ENCODE measurements at regions not wholly inside any gene's neighbourhood (a gene's known extent, or its start where the extent isn't known, plus 50 kb on each side); places are given as distances from the start of the nearest gene placed in this dataset.

DNA sequence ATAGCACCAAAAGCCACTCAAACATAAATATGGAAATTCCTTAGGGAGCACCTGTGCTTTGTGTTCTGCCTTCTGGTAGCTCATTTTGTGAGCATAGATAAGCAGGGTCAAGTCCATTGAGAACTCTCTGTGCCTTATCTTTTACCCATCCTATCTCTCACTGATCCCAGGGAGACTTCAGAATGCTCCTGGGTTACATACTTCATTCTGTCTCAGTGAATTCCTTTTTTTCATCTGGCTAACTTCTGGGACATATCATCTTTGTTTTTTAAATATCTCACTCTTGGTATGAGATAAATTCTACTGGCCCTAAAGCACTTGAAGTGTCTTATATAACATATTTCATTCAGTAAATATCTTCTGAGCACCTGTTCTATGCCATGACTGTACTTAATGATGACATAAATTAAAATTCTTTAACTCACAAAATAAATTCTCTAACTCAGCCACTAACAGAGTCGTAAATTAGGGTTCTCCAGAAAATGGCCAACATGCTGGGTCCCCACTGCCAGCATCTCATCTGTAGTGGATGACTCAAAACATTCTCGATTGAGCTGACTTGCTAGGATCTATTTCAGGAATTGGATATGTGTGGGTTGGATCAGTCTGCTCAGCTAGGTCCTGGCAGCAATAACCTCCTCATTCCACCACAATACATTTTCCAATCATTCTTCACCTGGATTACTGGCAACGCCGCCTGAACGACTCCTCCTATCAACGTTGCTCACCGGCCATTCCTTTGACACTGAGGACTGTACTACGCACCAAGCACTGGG lies 170.2 kb downstream of the FOXO1 start:
- no peak for DNase-seq (ENCODE audit: low read depth, low spot score)

DNA sequence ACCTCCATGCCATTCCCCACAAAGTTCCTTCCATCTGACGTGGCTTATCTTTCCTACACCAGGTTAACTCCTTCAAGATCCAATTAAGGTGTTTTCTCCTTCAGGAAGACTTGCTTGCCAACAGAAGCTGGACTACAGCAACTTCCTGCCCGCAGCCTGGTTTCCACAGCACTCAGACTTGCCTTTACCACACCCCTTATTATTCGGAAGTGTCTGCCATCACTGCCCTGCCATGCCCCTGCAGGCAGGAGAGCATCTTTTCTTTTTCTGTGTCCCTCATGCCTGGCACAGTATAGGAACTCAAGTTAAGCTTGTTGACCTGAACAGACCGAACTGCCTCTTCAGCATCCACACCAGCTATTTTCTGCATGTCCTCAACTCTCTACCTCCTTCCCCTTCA lies 168.0 kb downstream of the FOXO1 start:
- DNase-seq (ENCODE audit: low read depth, low spot score), result no peak

DNA sequence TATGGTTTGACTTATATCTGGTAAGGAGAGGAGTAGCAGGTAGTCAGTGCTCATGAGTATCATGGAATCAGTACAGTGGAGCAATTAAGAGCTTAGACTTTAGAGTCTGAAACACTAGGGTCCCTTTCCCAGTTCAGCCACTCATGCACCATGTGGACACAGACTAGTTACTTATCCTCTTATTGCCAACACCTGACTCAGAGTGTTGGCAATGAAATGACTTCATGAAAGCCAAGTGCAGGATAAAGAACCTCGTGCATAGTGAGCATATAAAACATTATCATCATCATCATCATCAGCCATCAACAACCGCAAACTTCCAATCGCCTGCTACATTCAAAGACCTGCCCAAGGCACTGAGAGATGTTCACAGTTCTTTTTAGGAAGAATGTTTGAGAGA lies 164.2 kb downstream of the FOXO1 start:
- no peak for DNase-seq (ENCODE audit: low read depth, low spot score)

GRCh38 chr13:40503011-40503410 lies 163.4 kb downstream of the FOXO1 start:
- DNase-seq (ENCODE audit: low read depth, low spot score), result no peak

DNA sequence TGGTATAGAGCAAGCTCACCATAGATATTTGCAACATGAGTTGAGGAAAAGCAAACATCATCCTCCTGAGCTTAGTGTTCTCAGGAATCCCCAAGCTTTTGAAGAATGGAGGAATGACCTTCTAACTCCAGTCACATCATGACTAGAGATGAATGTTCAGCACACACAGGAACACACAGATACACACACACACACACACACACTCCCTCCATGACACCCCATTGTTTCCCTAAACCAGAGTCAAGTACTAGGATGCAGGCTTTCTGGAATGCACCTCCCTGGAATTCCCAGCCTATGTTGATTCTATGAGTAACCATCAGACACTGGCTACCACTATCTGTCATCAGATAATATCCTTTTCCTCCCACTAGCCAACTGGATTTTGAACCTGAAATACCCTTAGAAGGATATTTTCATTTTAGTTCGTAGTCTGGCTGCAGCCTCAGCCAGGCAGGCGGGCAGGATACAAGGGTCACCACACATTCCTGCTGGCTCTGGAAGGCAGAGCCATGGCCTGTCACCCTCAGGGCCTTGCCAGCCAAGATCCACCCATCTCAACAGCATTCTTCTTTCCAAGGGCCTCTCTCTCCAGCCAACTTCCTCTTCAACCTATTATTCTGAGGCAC lies 162.4 kb downstream of the FOXO1 start:
- DNase-seq (ENCODE audit: low read depth, low spot score), result no peak

DNA sequence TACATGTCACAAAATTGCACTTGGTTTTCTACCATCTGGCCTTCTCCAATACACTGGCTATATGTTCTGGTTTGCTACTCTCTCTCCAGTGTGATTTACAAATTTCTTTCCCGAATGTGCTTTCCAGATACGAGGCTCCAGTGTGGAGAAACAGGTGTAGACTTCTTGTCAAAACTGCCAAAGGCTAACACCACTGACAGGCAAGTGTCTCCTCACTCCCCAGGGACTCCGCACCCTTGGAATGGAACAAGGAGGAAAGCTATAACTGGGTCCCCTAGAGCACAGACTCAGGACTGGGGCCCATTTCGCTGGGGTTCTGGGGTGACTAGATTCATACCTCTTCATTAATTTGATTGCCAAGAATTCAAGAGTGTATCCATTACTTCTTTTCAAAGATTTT lies 161.8 kb downstream of the FOXO1 start:
- DNase-seq (ENCODE audit: low read depth, low spot score), result no peak

DNA sequence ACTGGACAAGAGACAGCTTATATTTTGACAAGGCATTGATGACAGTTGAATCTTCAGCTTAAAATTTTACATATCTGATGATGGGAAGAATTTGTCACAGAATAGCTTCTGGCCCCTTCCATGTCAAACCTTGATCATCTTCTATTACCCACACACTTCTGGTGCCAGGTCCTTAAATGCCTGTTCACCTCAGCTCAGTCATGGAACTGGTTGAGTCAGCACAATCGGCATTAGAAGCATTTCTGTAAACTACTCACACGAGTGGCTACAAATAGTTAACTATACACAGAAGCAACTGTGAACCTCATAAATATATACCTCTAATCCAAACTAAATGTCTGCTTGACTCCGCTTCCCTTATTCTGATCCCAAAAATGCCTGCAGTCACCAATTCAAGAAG lies 161.2 kb downstream of the FOXO1 start:
- no peak for DNase-seq (ENCODE audit: low read depth, low spot score)
